DND-41 (cell line): ENCODE measurements at regions not wholly inside any gene's neighbourhood (a gene's known extent, or its start where the extent isn't known, plus 50 kb on each side); places are given as distances from the start of the nearest gene placed in this dataset.

Experiments
- ATAC-seq: fragments of 200-7000 bp; cut with Tn5 transposase; 3 replicates; pipeline ENCODE4 v1.9.1; 2021; ENCODE audit warnings: low read depth; ENCODE audit not compliant: insufficient read depth
- DNase-seq: peaks from one replicate; pipeline ENCODE4 v3.0.0-alpha.2; 2020
- H2AFZ ChIP-seq: 2 replicates; pipeline ENCODE4 v1.6.0; 2012; ENCODE audit warnings: low read depth, low read length
- H3K27ac ChIP-seq: 2 replicates; pipeline ENCODE4 v1.5.1; 2012; ENCODE audit warnings: low read length, inconsistent platforms
- H3K27me3 ChIP-seq: fragments of 200-600 bp; sonication (generic); 2 replicates; pipeline ENCODE4 v1.6.0; 2012; ENCODE audit warnings: low read length, mild to moderate bottlenecking, inconsistent platforms; ENCODE audit not compliant: insufficient read depth, poor library complexity
- H3K36me3 ChIP-seq: 2 replicates; pipeline ENCODE4 v1.5.1; 2012; ENCODE audit warnings: low read length, inconsistent platforms; ENCODE audit not compliant: insufficient read depth
- H3K4me1 ChIP-seq: 2 replicates; pipeline ENCODE4 v1.5.1; 2012; ENCODE audit warnings: mild to moderate bottlenecking, low read length; ENCODE audit not compliant: insufficient read depth
- H3K4me2 ChIP-seq: 2 replicates; pipeline ENCODE4 v1.6.0; 2012; ENCODE audit warnings: mild to moderate bottlenecking, moderate library complexity, low read length, inconsistent platforms; ENCODE audit not compliant: insufficient read depth
- H3K4me3 ChIP-seq, 2 experiments: fragments of 200-600 bp in 1 of 2; shearing (Covaris generic) in 1 of 2; 2 replicates each; pipeline ENCODE4 v1.5.1; 2012 to 2016; ENCODE audit warnings: inconsistent platforms in 2 of 2, low read length in 2 of 2, mild to moderate bottlenecking in 2 of 2, low read depth in 1 of 2, moderate library complexity in 1 of 2
- H3K79me2 ChIP-seq: 2 replicates; pipeline ENCODE4 v1.6.0; 2012; ENCODE audit warnings: low read length, inconsistent platforms; ENCODE audit not compliant: insufficient read depth
- H3K9ac ChIP-seq: 2 replicates; pipeline ENCODE4 v1.6.0; 2012; ENCODE audit warnings: low read depth, mild to moderate bottlenecking, inconsistent platforms, low read length, moderate library complexity
- H3K9me3 ChIP-seq: 2 replicates; pipeline ENCODE4 v1.5.1; 2012; ENCODE audit warnings: low read length, moderate library complexity, mild to moderate bottlenecking, inconsistent platforms; ENCODE audit not compliant: insufficient read depth, severe bottlenecking
- H4K20me1 ChIP-seq: 2 replicates; pipeline ENCODE4 v1.6.0; 2012; ENCODE audit warnings: low read length; ENCODE audit not compliant: insufficient read depth
- EZH2 ChIP-seq: IDR thresholded peaks from 3 replicates; pipeline ENCODE4 v1.6.1; 2012; ENCODE audit warnings: borderline replicate concordance, low read depth, mild to moderate bottlenecking, moderate library complexity, low read length, inconsistent platforms; ENCODE audit not compliant: severe bottlenecking
- TF ChIP-seq, protein P1 (sequence below): IDR thresholded peaks from 2 replicates; pipeline ENCODE4 v1.5.1; 2012; ENCODE audit warnings: borderline replicate concordance, low read length, moderate library complexity, mild to moderate bottlenecking; ENCODE audit not compliant: poor library complexity, severe bottlenecking; ENCODE audit errors: extremely low read depth

DNA sequence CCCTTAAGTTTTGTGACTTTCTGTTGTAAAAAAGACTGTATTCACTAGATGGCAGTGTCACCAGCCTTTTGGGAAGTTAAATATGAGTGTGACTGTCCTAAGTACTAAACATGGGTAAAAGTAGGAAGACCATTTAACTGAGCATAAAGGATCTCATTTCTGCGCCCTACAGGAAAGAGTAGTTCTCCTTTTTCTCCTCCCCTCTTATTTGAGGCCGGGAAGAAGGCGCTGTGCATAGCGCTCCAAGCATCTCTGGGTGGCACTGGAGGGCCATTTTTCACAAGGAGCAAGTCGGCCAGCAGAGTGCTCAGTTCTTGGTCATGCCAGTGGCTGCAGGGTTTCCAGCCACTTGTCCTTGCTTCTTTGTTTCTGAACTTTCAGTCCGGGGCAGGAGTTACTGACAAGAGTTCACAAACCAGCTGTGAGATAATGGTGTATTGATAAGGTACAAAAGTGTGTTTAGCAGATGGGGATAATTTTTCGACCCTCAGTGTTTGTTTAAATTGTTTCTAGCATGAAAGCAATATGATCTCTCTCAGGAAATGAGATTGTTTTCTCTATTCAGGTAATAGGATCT is 227.6 kb upstream of the DMRT1 start:
- Histone ChIP-seq H3K36me3 (no peaks in the 10 kb centered on the region), H3K9me3 (no peaks in the 10 kb centered on the region), H3K4me1 (peaks cover 9% of the 10 kb centered on the region), H3K4me3 (no peak overlapping the region), H3K27me3 (no peaks in the 10 kb centered on the region), H3K4me2 (no peak overlapping the region), H3K9ac (no peak overlapping the region), H4K20me1 (no peaks in the 10 kb centered on the region), H3K27ac (peak overlapping the region; percentile 58; the same call in 1 of the 2 replicates), H2AFZ (peak overlapping the region; percentile 28; the same call in 1 of the 2 replicates), H3K79me2 (no peaks in the 10 kb centered on the region)
- peak; percentile 90 for ATAC-seq
- no peak for TF ChIP-seq EZH2
- TF ChIP-seq, protein P1, sequence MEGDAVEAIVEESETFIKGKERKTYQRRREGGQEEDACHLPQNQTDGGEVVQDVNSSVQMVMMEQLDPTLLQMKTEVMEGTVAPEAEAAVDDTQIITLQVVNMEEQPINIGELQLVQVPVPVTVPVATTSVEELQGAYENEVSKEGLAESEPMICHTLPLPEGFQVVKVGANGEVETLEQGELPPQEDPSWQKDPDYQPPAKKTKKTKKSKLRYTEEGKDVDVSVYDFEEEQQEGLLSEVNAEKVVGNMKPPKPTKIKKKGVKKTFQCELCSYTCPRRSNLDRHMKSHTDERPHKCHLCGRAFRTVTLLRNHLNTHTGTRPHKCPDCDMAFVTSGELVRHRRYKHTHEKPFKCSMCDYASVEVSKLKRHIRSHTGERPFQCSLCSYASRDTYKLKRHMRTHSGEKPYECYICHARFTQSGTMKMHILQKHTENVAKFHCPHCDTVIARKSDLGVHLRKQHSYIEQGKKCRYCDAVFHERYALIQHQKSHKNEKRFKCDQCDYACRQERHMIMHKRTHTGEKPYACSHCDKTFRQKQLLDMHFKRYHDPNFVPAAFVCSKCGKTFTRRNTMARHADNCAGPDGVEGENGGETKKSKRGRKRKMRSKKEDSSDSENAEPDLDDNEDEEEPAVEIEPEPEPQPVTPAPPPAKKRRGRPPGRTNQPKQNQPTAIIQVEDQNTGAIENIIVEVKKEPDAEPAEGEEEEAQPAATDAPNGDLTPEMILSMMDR: peak; percentile 84
- DNase-seq: peak; percentile 46

DNA sequence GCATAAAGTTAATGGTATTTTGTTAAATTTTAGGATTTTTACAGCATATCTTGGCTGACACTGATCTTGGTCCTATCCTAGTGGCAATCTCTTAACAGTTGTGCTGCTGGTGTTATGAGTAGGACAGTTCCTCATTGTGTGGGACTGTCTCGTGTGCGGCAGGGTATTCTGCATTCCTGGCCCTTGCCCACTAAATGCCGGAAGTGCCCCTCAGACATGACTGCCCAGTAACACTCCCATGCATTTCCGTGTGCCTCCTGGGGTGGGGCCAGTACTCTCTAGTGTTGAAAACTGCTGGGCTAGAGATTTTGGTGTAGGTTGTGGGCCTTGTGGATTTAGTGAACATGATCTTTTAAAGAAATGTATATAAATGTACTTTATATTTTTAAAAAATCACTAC is 227.1 kb upstream of the DMRT1 start:
- no peak overlapping the region for H2AFZ ChIP-seq
- no peak overlapping the region for H3K4me2 ChIP-seq
- H3K9ac ChIP-seq: no peak overlapping the region
- H3K27me3 ChIP-seq: no peaks in the 10 kb centered on the region
- H3K79me2 ChIP-seq: no peaks in the 10 kb centered on the region
- peak overlapping the region; percentile 58 for H3K27ac ChIP-seq
- TF ChIP-seq, protein P1: no peak
- no peaks in the 10 kb centered on the region for H4K20me1 ChIP-seq
- no peak for DNase-seq
- no peaks in the 10 kb centered on the region for H3K36me3 ChIP-seq
- no peak overlapping the region for H3K4me3 ChIP-seq
- ATAC-seq: no peak
- H3K4me1 ChIP-seq: peaks cover 9% of the 10 kb centered on the region
- no peaks in the 10 kb centered on the region for H3K9me3 ChIP-seq

DNA sequence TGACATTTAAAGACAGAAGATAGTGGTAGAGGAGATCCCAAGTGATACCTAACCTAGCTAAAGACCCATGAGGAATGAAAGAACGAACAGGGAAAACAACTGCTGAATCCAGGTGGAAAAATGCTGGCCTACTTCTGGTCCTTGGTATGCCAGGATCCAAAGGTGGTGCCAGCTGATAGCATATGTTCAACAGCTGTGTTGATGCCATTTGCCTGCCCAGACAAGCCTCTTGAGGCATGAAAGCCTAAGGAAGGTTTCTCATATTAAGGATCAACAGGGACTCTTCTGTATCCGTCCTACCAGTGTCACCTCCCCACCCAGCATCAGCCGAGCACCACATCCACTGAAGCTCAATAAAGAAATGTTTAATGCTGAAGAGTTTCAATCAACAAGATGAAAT is 225.7 kb upstream of the DMRT1 start:
- H3K79me2 ChIP-seq: no peaks in the 10 kb centered on the region
- ATAC-seq (no peak), DNase-seq (no peak)
- no peaks in the 10 kb centered on the region for H4K20me1 ChIP-seq
- H3K4me1 ChIP-seq: peaks cover 9% of the 10 kb centered on the region
- no peaks in the 10 kb centered on the region for H3K9me3 ChIP-seq
- H3K4me3 ChIP-seq: no peak overlapping the region
- 0 out of 2 replicates have a peak overlapping the region, but pooled peaks have one; percentile 25 for H2AFZ ChIP-seq
- H3K9ac ChIP-seq: no peak overlapping the region
- TF ChIP-seq, protein P1: no peak
- no peak for TF ChIP-seq EZH2
- H3K27ac ChIP-seq: no peak overlapping the region
- no peak overlapping the region for H3K4me2 ChIP-seq
- H3K27me3 ChIP-seq: no peaks in the 10 kb centered on the region
- H3K36me3 ChIP-seq: no peaks in the 10 kb centered on the region
